GM18519 (cell line): ENCODE measurements at regions not wholly inside any gene's neighbourhood (a gene's known extent, or its start where the extent isn't known, plus 50 kb on each side); places are given as distances from the start of the nearest gene placed in this dataset.
A peak's percentile ranks its signal among the peaks of the same experiment; 100 is the strongest.

Experiments used
- ATAC-seq: cut with Tn5 transposase; IDR thresholded peaks from one replicate; pipeline ENCODE4 v1.9.1; 2021; ENCODE audit warnings: mild to moderate bottlenecking, moderate library complexity; ENCODE audit not compliant: unreplicated experiment, low FRiP score

- ATAC-seq = no peak
Measured at GRCh38 chr3:34832865-34833508, 806.3 kb upstream of the ARPP21 start.

- no peak for ATAC-seq
Measured at GRCh38 chr3:34837848-34838741, 801.2 kb upstream of the ARPP21 start.

GRCh38 chr3:34842706-34843480 lies 796.4 kb upstream of the ARPP21 start:
- ATAC-seq = no peak

GRCh38 chr3:34844323-34844620 lies 795.1 kb upstream of the ARPP21 start:
- no peak for ATAC-seq

- no peak for ATAC-seq
Measured at GRCh38 chr3:34851137-34851536, 788.2 kb upstream of the ARPP21 start.

GRCh38 chr3:34852844-34853439 lies 786.4 kb upstream of the ARPP21 start:
- ATAC-seq = no peak

- no peak for ATAC-seq
Measured at GRCh38 chr3:34856081-34856947, 783.0 kb upstream of the ARPP21 start.

GRCh38 chr3:34858067-34858660 lies 781.2 kb upstream of the ARPP21 start:
- ATAC-seq = no peak

GRCh38 chr3:34859746-34860145 lies 779.6 kb upstream of the ARPP21 start:
- no peak for ATAC-seq

- no peak for ATAC-seq
Measured at GRCh38 chr3:34862456-34862855, 776.9 kb upstream of the ARPP21 start.

GRCh38 chr3:34863485-34863884 lies 775.8 kb upstream of the ARPP21 start:
- no peak for ATAC-seq

- no peak for ATAC-seq
Measured at GRCh38 chr3:34864011-34864410, 775.3 kb upstream of the ARPP21 start.

- no peak for ATAC-seq
Measured at GRCh38 chr3:34865346-34865745, 774.0 kb upstream of the ARPP21 start.

GRCh38 chr3:34868935-34869334 lies 770.4 kb upstream of the ARPP21 start:
- no peak for ATAC-seq

- ATAC-seq = no peak
Measured at GRCh38 chr3:34869696-34870095, 769.6 kb upstream of the ARPP21 start.

- ATAC-seq = no peak
Measured at GRCh38 chr3:34872406-34872805, 766.9 kb upstream of the ARPP21 start.

GRCh38 chr3:34876997-34877396 lies 762.3 kb upstream of the ARPP21 start:
- ATAC-seq = no peak

- ATAC-seq = no peak
Measured at GRCh38 chr3:34878488-34878887, 760.8 kb upstream of the ARPP21 start.

GRCh38 chr3:34881026-34881425 lies 758.3 kb upstream of the ARPP21 start:
- ATAC-seq = peak; percentile 76

- ATAC-seq = no peak
Measured at GRCh38 chr3:34882764-34883163, 756.6 kb upstream of the ARPP21 start.
